GM12875 (cell line): ENCODE measurements at regions not wholly inside any gene's neighbourhood (a gene's known extent, or its start where the extent isn't known, plus 50 kb on each side); places are given as distances from the start of the nearest gene placed in this dataset.

ENCODE experiments used
- H3K4me3 ChIP-seq: one replicate; pipeline ENCODE4 v1.5.1; 2011; ENCODE audit warnings: low read depth, low read length, control low read depth
- CTCF ChIP-seq: IDR thresholded peaks from 2 replicates; pipeline ENCODE4 v1.5.1; 2011; ENCODE audit warnings: low read depth, mild to moderate bottlenecking, control low read depth, inconsistent platforms, low read length, moderate library complexity, borderline replicate concordance; ENCODE audit not compliant: insufficient read depth

GRCh38 chr15:52862677-52863076 is 72.5 kb upstream of the ONECUT1 start:
- TF ChIP-seq CTCF: no peak
- H3K4me3 ChIP-seq: no peak overlapping the region

GRCh38 chr15:52858782-52859176 is 68.6 kb upstream of the ONECUT1 start:
- H3K4me3 ChIP-seq: no peak overlapping the region
- TF ChIP-seq CTCF: no peak

GRCh38 chr15:52857937-52858781 is 68.0 kb upstream of the ONECUT1 start:
- TF ChIP-seq CTCF: no peak
- no peak overlapping the region for H3K4me3 ChIP-seq

GRCh38 chr15:52857471-52857870 is 67.3 kb upstream of the ONECUT1 start:
- TF ChIP-seq CTCF: no peak
- no peak overlapping the region for H3K4me3 ChIP-seq

- no peak for TF ChIP-seq CTCF
- H3K4me3 ChIP-seq: no peak overlapping the region
These were observed 66.2 kb upstream of the ONECUT1 start for GRCh38 chr15:52856286-52856685.

GRCh38 chr15:52855157-52855556 is 65.0 kb upstream of the ONECUT1 start:
- TF ChIP-seq CTCF: no peak
- no peak overlapping the region for H3K4me3 ChIP-seq

- no peak for TF ChIP-seq CTCF
- no peak overlapping the region for H3K4me3 ChIP-seq
These were observed 54.7 kb upstream of the ONECUT1 start for GRCh38 chr15:52844823-52845222.
